ENCODE measurements at regions not wholly inside any gene's neighbourhood (a gene's known extent, or its start where the extent isn't known, plus 50 kb on each side); places are given as distances from the start of the nearest gene placed in this dataset.

DNA sequence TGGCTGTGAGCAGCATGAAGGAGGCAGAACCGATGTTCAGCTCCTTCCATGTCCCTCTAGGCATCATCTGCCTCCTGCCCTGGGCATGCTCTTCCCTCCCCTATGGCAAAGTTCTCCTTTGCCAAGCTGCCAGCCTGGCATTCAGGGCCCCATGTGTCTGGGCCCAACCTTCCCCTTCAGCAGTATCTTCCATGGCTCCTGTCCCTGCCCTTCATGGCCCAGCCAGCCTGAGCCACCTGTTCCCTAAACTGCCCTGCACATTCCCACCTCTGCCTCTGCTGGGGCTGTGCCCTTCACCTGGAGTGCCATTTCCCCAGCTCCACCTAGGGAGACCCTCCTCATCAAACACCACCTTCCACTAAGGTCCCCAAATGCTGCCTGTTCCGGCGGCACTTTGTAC lies 74.0 kb upstream of the TCL1A start:
- Histone ChIP-seq H3K36me3 (ENCODE audit: control insufficient read depth, insufficient read depth, low read length) (no peaks in the 10 kb centered on the region), H3K27me3 (ENCODE audit: control insufficient read depth, insufficient read depth, low read length) (no peaks in the 10 kb centered on the region), H3K9me3 (ENCODE audit: control insufficient read depth in 2 of 2, low read length in 2 of 2) (no peaks in the 10 kb centered on the region), H3K4me1 (ENCODE audit: control insufficient read depth, insufficient read depth, low read length, poor library complexity, severe bottlenecking) (no peaks in the 10 kb centered on the region), H3K27ac (ENCODE audit: insufficient read depth, low read length, poor library complexity, severe bottlenecking) (no peak overlapping the region), H3K4me3 (ENCODE audit: low read depth, low read length) (no peak overlapping the region)
- Mint-ChIP-seq H3K27ac (no peak overlapping the region), H3K27me3 (no peaks in the 10 kb centered on the region), H3K36me3 (no peaks in the 10 kb centered on the region), H3K9me3 (peaks cover 0 to 4% (median 2%) of the 10 kb centered on the region in 7 donors), H3K4me1 (no peaks in the 10 kb centered on the region), H3K4me3 (no peak overlapping the region)
- no peak for ATAC-seq (ENCODE audit: low read depth in 2 of 2)
- no peak for DNase-seq

DNA sequence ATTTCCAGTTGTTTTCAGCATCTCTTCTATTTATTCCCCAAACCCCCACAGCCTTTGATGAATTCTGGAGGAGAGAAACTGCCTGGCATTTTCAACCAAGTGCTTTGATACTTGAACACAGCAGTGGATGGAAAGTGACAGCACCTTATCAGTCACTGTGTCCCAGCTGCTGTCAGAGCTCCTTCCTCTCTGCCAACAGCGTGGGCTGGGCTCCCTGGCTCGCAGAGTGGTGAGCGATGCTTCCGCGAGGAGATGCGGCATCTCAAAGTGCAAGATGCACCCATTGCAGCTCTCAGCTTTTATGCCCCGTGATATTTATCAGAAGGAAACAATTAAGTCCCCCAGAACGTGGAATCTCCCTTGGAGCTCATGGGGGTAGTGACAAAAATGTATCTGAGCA lies 72.6 kb upstream of the TCL1A start:
- no peak overlapping the region for H3K27ac Mint-ChIP-seq
- ATAC-seq (ENCODE audit: low read depth in 2 of 2) (no peak), DNase-seq (no peak)
- H3K4me3 Mint-ChIP-seq = no peak overlapping the region
- Histone ChIP-seq H3K9me3 (ENCODE audit: control insufficient read depth in 2 of 2, low read length in 2 of 2) (no peaks in the 10 kb centered on the region), H3K27ac (ENCODE audit: insufficient read depth, low read length, poor library complexity, severe bottlenecking) (no peak overlapping the region), H3K4me3 (ENCODE audit: low read depth, low read length) (no peak overlapping the region), H3K36me3 (ENCODE audit: control insufficient read depth, insufficient read depth, low read length) (no peaks in the 10 kb centered on the region), H3K4me1 (ENCODE audit: control insufficient read depth, insufficient read depth, low read length, poor library complexity, severe bottlenecking) (no peaks in the 10 kb centered on the region), H3K27me3 (ENCODE audit: control insufficient read depth, insufficient read depth, low read length) (no peaks in the 10 kb centered on the region)
- H3K36me3 Mint-ChIP-seq = no peaks in the 10 kb centered on the region
- H3K27me3 Mint-ChIP-seq = no peaks in the 10 kb centered on the region
- H3K9me3 Mint-ChIP-seq = peaks cover 0 to 4% (median 2%) of the 10 kb centered on the region in 7 donors
- H3K4me1 Mint-ChIP-seq = no peaks in the 10 kb centered on the region

DNA sequence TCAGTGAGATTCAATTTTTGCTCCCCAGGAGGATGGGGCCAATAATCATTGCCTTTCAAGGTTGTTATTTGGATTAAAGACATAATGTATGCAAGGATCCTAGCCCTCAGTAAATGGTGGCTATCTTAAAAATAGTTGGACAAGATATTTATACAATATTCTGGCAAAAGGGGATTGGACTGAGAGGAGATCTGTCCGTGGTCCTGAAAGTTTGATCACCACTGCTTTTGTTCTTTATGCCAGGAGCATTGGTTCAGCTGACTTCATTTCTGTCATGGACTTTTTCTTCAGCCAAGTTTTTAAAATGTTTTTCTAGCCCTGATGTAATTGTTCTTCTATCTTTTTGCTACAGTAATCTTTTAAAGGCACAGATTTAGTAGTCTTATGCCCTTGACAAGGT lies 70.2 kb upstream of the TCL1A start:
- Histone ChIP-seq H3K36me3 (ENCODE audit: control insufficient read depth, insufficient read depth, low read length) (no peaks in the 10 kb centered on the region), H3K9me3 (ENCODE audit: control insufficient read depth in 2 of 2, low read length in 2 of 2) (no peaks in the 10 kb centered on the region), H3K27ac (ENCODE audit: insufficient read depth, low read length, poor library complexity, severe bottlenecking) (no peak overlapping the region), H3K4me1 (ENCODE audit: control insufficient read depth, insufficient read depth, low read length, poor library complexity, severe bottlenecking) (no peaks in the 10 kb centered on the region), H3K27me3 (ENCODE audit: control insufficient read depth, insufficient read depth, low read length) (no peaks in the 10 kb centered on the region), H3K4me3 (ENCODE audit: low read depth, low read length) (no peak overlapping the region)
- peak in 1 of 3 donors; percentile 9 for DNase-seq
- H3K27ac Mint-ChIP-seq = no peak overlapping the region
- H3K36me3 Mint-ChIP-seq = no peaks in the 10 kb centered on the region
- no peaks in the 10 kb centered on the region for H3K4me1 Mint-ChIP-seq
- no peaks in the 10 kb centered on the region for H3K27me3 Mint-ChIP-seq
- ATAC-seq (ENCODE audit: low read depth in 2 of 2) = no peak
- H3K4me3 Mint-ChIP-seq = no peak overlapping the region
- peaks cover 0 to 4% (median 2%) of the 10 kb centered on the region in 7 donors for H3K9me3 Mint-ChIP-seq

DNA sequence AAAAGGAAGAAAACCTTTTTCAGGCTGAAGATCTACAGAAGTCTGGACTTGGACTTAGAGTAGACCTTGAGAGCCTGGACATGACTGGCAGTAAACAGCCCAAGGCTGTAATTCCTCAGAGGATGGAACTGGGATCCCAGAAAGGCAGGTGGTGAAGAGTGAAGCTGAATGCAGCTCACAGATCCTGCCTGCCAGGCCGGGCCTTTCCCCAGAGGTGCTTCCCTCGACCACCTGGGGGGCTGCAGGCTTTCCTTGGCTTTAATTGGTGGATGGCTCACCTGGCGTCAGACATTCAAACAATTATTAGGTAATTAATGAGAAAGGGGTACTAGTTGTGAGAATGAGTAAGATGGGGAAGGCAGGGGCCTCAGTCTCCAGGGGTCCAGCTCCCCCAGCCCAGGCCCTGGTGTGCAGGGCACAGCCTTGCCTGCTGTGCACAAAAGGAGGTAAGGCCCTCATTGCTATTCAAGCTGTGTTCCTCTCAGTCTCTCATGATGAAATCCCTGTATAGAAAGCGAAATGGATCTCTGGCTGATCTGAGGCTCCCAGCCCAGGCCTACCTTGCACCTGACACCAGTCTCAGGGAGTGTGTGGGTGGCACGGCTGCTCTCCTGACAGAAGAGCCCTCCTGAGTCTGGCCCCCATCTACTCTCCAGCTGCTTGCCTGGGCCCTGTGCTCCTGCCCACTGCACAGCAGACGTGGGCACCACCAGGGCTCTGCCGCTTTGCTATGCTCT lies 63.0 kb upstream of the TCL1A start:
- Mint-ChIP-seq H3K4me3 (no peak overlapping the region), H3K27me3 (peaks cover 7% of the 10 kb centered on the region), H3K27ac (no peak overlapping the region), H3K9me3 (no peaks in the 10 kb centered on the region), H3K36me3 (no peaks in the 10 kb centered on the region), H3K4me1 (no peaks in the 10 kb centered on the region)
- no peak overlapping the region for H3K27ac ChIP-seq (ENCODE audit: insufficient read depth, low read length, poor library complexity, severe bottlenecking)
- no peaks in the 10 kb centered on the region for H3K4me1 ChIP-seq (ENCODE audit: control insufficient read depth, insufficient read depth, low read length, poor library complexity, severe bottlenecking)
- no peak for DNase-seq
- H3K4me3 ChIP-seq (ENCODE audit: low read depth, low read length) = no peak overlapping the region
- no peaks in the 10 kb centered on the region for H3K27me3 ChIP-seq (ENCODE audit: control insufficient read depth, insufficient read depth, low read length)
- H3K9me3 ChIP-seq (ENCODE audit: control insufficient read depth in 2 of 2, low read length in 2 of 2) = no peaks in the 10 kb centered on the region
- no peaks in the 10 kb centered on the region for H3K36me3 ChIP-seq (ENCODE audit: control insufficient read depth, insufficient read depth, low read length)
- ATAC-seq (ENCODE audit: low read depth in 2 of 2) = no peak

DNA sequence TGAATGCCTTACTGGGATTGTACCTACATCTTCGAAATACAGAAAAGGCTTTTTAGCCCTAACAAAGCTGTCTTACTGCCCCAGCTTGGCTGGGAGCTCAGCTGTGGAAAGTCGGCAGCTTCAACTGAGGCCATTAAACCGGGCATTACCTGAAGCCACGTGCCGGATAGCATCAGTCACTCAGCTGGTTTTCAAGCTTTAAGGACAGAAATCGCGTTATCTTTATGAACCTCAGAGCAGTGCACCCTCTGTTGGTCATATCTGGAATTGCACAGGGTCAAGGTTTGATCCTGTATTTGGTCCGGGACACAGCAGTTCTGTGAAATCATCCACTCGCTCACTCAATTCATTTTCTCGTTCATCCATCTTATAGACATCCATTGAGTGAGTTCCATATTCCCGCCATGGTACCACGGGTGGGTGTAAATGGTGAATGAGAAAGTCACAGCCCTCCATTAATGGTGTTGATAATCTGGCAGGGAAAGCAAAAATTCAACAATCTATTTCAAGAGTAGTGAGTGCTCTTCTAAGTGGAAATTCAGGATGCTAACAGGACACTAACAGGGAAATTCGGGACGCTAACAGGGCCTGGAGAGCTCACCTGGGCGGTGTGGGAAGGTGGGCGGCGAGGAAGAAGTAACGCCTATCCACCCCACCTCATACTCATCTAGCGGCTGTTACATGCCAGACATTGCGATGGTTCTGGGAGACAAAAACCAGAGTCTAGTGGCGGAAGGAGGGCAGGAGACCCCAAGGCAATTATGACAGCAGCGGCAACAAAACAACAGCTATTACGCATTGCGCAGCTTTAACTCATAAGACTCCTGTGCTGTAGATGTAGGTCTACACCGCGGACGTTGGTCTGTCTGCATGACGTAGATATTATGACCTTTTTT lies 60.6 kb upstream of the TCL1A start:
- ATAC-seq (ENCODE audit: low read depth in 2 of 2) (no peak), DNase-seq (peak; percentile 2 to 53 (median 24))
- Histone ChIP-seq H3K4me3 (ENCODE audit: low read depth, low read length) (no peak overlapping the region), H3K27me3 (ENCODE audit: control insufficient read depth, insufficient read depth, low read length) (no peaks in the 10 kb centered on the region), H3K36me3 (ENCODE audit: control insufficient read depth, insufficient read depth, low read length) (no peaks in the 10 kb centered on the region), H3K4me1 (ENCODE audit: control insufficient read depth, insufficient read depth, low read length, poor library complexity, severe bottlenecking) (no peaks in the 10 kb centered on the region), H3K27ac (ENCODE audit: insufficient read depth, low read length, poor library complexity, severe bottlenecking) (no peak overlapping the region), H3K9me3 (ENCODE audit: control insufficient read depth in 2 of 2, low read length in 2 of 2) (no peaks in the 10 kb centered on the region)
- no peak overlapping the region for H3K4me3 Mint-ChIP-seq
- peaks cover 0 to 2% (median under 1%) of the 10 kb centered on the region in 4 donors for H3K4me1 Mint-ChIP-seq
- no peaks in the 10 kb centered on the region for H3K9me3 Mint-ChIP-seq
- H3K27me3 Mint-ChIP-seq = peaks cover 7% of the 10 kb centered on the region
- H3K27ac Mint-ChIP-seq = no peak overlapping the region
- no peaks in the 10 kb centered on the region for H3K36me3 Mint-ChIP-seq

DNA sequence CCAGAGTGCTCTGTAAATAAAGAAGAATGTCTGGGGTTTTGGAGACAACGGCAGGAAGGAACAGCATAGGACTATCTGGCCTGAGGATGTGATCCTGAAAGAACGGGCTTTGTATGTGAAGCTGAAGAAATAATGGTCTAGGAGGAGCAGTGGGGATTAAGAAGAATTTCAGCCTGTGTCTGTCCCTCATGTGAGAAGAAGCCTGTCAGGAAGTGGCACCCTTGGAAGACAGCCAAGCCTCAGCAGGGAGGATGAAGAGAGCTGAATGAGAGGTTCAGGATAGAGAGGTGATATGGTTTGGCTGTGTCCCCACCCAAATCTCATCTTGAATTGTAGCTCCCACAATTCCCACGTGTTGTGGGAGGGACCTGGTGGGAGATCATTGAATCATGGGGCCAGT lies 56.9 kb upstream of the TCL1A start:
- no peaks in the 10 kb centered on the region for H3K9me3 ChIP-seq (ENCODE audit: control insufficient read depth in 2 of 2, low read length in 2 of 2)
- no peak for DNase-seq
- Mint-ChIP-seq H3K4me1 (peaks cover 0 to 2% (median under 1%) of the 10 kb centered on the region in 4 donors), H3K4me3 (no peak overlapping the region), H3K9me3 (peaks cover 0 to 1% (median 0%) of the 10 kb centered on the region in 7 donors), H3K27ac (no peak overlapping the region), H3K36me3 (no peaks in the 10 kb centered on the region), H3K27me3 (peaks cover 7% of the 10 kb centered on the region)
- H3K4me1 ChIP-seq (ENCODE audit: control insufficient read depth, insufficient read depth, low read length, poor library complexity, severe bottlenecking) = no peaks in the 10 kb centered on the region
- no peak for ATAC-seq (ENCODE audit: low read depth in 2 of 2)
- no peak overlapping the region for H3K4me3 ChIP-seq (ENCODE audit: low read depth, low read length)
- H3K36me3 ChIP-seq (ENCODE audit: control insufficient read depth, insufficient read depth, low read length) = no peaks in the 10 kb centered on the region
- H3K27ac ChIP-seq (ENCODE audit: insufficient read depth, low read length, poor library complexity, severe bottlenecking) = no peak overlapping the region
- no peaks in the 10 kb centered on the region for H3K27me3 ChIP-seq (ENCODE audit: control insufficient read depth, insufficient read depth, low read length)

DNA sequence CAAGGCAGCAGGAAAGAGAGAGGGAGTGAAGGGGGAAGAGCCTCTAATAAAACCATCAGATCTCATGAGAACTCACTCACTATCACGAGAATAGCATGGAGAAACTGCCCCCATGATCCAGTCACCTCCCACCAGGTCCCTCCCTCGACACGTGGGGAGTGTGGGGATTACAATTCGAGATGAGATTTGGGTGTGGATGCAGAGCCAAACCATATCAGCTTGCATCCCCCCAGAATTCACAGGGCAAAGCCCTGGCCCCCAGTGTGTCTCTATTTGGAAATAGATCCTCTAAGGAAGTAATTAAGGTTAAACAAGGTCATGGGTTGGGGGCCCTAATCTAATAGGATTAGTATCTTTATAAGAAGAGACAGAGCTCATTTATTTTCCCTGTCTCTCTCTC lies 56.1 kb upstream of the TCL1A start:
- Mint-ChIP-seq H3K4me3 (no peak overlapping the region), H3K4me1 (peaks cover 0 to 2% (median under 1%) of the 10 kb centered on the region in 4 donors), H3K27ac (no peak overlapping the region), H3K27me3 (peaks cover 7% of the 10 kb centered on the region), H3K36me3 (no peaks in the 10 kb centered on the region), H3K9me3 (peaks cover 0 to 1% (median 0%) of the 10 kb centered on the region in 7 donors)
- DNase-seq (no peak), ATAC-seq (ENCODE audit: low read depth in 2 of 2) (no peak)
- H3K27me3 ChIP-seq (ENCODE audit: control insufficient read depth, insufficient read depth, low read length) = no peaks in the 10 kb centered on the region
- no peaks in the 10 kb centered on the region for H3K4me1 ChIP-seq (ENCODE audit: control insufficient read depth, insufficient read depth, low read length, poor library complexity, severe bottlenecking)
- no peaks in the 10 kb centered on the region for H3K36me3 ChIP-seq (ENCODE audit: control insufficient read depth, insufficient read depth, low read length)
- H3K27ac ChIP-seq (ENCODE audit: insufficient read depth, low read length, poor library complexity, severe bottlenecking) = no peak overlapping the region
- no peak overlapping the region for H3K4me3 ChIP-seq (ENCODE audit: low read depth, low read length)
- H3K9me3 ChIP-seq (ENCODE audit: control insufficient read depth in 2 of 2, low read length in 2 of 2) = no peaks in the 10 kb centered on the region

All from CD4-positive, CD25-positive, alpha-beta regulatory T cell (primary cell).